ENCODE measurements at regions not wholly inside any gene's neighbourhood (a gene's known extent, or its start where the extent isn't known, plus 50 kb on each side); places are given as distances from the start of the nearest gene placed in this dataset.
"Not testable (repeated sequence)": the region's sequence is repeated elsewhere in the genome, so short reads cannot be mapped to it uniquely, and the experiment has no call there.

DNA sequence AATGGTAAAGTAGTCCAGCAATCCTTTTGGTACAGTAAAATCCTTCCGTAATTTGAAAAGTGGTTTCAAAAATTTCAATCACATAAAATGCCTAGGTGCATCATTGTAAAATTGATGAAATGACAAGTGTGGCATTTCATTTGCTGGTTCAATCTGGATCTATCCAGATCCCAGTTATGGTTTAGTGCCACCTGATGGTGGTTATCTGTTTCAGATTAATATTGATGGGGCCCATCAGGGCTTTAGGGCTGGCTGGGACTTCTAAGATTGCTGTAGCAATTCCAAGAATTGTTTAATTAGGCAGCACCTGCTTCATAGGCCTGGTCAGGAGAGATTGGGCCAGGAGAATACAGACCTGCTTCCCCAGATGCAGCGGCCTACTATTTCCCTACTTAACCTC, 55.5 kb upstream of the PIK3C3 start:
- no peak for DNase-seq (ENCODE audit: extremely low read depth in 1 of 11, low read depth in 9 of 11, low spot score in 4 of 11)

DNA sequence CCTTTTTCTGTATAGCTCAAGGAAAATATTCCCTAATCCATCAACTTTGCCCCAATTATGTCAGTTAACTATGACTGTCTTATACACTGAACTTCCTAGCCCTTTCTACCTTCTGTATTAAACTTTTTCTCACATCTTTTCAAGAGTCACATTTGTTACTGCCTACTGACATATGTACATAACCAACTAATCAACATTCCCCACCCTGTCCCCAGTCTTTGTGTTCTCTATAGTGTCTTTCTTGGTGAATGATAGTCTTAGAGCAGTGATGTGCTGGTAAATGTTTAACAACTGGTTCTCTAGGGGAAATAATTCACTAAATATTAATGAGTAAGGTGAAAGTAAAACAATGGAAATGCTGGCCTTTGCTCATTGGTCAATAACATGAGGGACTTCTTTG, 61.6 kb upstream of the PIK3C3 start:
- DNase-seq (ENCODE audit: extremely low read depth in 1 of 11, low read depth in 9 of 11, low spot score in 4 of 11) = no peak

DNA sequence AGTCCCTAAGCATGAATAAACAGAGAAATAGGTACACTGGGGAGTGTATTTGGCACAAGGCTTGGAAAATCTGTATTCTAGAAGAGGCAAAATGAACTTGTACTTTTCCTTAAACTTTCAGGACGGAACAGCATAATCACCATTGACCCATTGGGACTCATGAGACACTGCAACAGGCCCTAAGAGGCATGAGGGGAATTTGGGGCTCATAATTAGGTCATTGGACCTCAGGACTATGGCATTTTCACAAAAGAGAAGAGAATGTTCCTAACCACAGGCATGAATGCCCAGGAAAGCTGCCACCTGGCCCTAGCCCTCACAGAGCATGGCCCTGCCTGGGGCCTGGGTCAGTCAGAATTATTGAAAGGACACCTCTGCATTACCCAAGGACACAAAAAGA, 67.9 kb upstream of the PIK3C3 start:
- no peak for DNase-seq (ENCODE audit: extremely low read depth in 1 of 11, low read depth in 9 of 11, low spot score in 4 of 11)

DNA sequence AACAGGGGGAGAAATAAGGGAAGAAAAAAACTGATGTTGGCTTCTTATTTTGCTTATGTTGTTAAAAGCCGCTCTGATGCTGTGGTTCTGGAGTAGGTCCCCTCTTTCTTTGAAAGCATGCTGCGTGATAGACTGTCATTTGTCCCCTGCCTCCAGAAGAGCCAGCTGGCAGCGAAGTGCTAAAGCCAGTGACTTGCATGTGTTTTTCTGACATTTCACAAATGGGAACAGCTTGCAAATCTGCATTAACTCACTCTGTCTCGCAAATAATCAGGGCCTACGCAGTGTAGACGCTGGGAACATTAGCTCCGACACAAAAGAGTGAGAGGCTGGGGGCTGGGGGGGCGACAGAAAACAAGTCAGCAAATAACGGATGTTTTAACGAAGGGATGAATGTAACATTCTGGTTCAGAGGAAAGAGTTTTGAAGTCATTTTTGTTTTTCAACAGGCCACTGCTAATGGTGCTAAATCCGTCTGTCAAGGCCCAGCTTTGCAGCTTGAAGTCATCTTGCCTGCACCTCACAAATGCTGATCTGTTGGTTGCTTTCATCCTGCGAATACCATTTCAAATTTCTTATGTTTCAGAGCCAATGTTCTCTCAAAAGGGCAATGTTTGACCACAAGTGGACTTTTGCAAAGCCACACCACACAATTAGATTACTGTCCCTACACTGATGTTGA, 68.8 kb upstream of the PIK3C3 start:
- DNase-seq (ENCODE audit: extremely low read depth in 1 of 11, low read depth in 9 of 11, low spot score in 4 of 11) = no peak

DNA sequence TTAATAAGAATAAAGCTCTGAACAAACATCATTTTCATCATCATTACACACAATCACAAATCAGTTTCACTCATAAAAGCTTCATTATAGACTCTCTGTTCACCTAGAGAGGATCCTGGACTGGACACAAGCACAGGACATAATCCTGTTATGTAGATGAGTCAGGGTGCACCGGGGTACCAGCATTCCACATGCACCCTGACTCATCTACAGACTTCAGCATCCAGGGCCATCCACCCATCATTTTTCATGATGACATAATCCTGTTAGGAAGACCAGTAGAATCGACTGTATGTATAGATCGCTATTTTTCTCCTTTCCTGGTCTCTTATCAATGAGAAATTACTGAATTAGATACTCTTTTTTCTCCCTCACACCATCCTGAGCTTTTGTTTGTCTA, 73.7 kb upstream of the PIK3C3 start:
- DNase-seq (ENCODE audit: extremely low read depth in 1 of 11, low read depth in 9 of 11, low spot score in 4 of 11) = no peak

DNA sequence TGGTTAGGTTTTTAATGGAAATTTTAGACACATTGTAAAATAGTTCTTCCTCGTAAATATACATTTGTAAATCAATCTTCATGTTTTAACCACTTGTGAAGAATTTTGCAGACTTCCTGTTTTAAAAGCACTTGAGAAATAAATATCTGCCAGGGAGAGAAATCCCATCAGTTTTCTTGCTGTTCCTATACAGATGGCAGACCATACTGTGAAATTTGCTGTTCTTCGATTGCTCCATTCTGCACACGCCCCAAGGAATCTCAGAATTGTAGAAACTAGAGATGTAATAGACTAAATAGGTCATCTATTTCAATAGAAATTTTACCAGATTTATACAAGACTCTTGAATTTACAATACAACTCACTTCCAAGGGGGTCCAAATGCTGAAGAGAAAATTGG, 75.8 kb upstream of the PIK3C3 start:
- no peak for DNase-seq (ENCODE audit: extremely low read depth in 1 of 11, low read depth in 9 of 11, low spot score in 4 of 11)

DNA sequence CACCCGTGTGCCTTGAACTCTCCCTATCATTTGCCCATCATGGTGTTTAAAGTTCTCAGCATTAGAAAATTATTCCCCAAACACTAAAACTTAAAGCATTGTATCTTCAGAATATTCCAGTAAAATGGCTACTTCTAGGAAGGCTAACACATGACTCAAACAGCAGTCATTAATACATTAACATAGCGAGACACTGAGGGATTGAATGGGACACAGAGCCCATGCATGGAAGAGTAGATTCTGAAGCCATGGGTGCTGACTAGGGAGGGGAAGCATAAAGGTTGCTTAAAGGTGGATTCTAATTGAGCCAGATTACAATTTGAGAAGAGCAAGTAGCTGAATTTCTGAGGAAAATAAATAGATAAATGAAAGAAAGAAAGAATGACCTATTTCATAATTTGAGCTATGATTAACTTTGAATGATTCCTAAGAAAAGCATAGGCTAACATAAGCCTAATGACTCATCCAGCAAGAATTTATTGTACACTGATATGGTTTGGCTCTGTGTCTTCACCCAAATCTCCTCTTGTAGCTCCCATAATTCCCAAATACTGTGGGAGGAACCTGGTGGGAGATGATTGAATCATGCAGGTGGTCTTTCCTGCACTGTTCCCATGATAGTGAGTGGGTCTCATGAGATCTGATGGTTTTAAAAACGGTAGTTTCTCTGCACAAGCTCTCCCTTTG, 79.8 kb upstream of the PIK3C3 start:
- no peak for DNase-seq (ENCODE audit: extremely low read depth in 1 of 11, low read depth in 9 of 11, low spot score in 4 of 11)

DNA sequence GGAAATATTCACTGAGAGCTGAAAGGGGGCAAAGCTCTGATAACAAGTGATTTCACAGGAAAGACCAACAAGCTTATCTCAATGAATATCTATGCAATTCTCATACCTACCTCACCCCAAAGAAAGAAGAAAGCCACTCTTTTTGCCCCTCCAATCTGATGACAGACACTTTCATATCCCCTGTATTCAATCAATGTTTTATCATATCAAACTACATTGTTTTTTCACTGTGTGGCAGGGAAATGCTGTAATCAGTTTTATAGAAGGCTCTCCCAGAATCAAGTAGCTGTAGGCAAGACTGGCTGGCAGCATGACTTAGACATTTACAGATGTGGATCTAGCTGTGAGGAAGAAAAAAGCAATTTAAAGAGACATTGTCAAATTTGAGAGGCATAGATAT, 81.3 kb upstream of the PIK3C3 start:
- no peak for DNase-seq (ENCODE audit: extremely low read depth in 1 of 11, low read depth in 9 of 11, low spot score in 4 of 11)

DNA sequence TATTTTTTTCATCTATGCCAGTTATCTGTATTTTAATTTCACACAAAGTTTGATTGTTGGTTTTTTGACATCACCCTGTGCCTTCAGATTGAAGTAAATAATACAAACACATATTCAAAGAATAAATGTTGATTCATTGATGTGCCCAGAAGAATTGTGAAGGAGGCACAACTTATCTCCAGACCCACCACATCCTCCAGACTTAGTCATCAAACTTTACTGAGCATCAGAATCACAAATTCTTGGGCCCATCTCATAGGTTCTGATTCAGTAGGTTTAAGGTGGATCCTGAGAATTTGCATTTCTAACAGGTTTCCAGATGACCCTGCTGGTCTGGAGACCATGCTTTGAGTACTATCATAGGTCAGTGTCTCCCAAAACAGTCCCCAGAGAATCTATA, 82.8 kb upstream of the PIK3C3 start:
- DNase-seq (ENCODE audit: extremely low read depth in 1 of 11, low read depth in 9 of 11, low spot score in 4 of 11) = no peak

DNA sequence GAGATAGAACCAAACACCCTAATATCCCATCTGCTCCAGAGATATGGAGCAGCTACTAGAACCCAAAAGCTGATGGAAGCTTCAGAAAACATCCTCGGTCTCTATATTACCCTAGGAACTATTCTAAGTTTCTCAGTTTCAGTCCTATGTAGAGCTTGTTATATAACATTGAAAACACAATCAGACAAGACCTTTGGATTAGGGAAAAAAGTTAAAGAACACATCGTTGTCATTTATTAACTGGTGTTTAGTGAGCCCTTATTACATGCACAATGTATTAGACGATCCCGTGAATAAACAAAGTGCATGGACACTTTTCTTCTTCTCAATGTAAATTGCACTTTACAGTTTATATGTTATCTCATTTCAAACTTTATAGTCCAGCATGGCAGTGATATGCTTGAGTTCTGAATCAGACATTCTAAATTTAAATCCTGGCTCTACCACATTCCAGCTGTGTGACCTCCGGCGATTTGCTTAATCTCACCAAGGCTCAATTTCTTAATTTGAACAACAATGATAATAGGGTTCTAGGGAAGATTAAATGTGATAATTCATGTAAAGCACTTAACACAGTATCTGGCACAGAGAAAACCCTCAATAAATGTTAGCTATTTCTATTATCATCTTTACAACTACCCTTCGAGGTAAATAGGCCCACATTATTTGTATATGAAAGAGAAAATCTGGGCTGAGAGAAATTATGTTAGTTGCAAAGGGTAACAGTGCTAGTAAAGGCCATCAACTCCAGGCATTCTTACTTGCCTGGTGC, 83.6 kb upstream of the PIK3C3 start:
- no peak for DNase-seq (ENCODE audit: extremely low read depth in 1 of 11, low read depth in 9 of 11, low spot score in 4 of 11)

DNA sequence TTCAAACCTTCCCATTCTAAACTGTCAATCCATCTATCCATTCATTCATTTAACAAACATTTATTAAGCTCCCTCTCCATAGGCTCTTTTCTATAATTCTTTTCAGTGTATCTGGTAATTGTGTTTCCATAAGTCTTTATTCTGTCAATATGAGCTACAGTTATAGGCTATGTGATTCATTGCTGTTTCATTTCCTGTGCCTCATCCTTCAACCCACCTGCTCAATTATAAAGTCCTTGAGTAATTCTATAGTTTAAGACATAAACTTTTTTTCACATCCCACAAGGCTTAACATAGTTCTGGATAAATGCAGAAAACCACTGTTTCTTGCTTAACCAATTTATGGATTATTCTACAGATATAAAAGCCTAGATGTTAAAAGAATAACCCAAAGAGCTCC, 84.2 kb upstream of the PIK3C3 start:
- DNase-seq (ENCODE audit: extremely low read depth in 1 of 11, low read depth in 9 of 11, low spot score in 4 of 11) = no peak

DNA sequence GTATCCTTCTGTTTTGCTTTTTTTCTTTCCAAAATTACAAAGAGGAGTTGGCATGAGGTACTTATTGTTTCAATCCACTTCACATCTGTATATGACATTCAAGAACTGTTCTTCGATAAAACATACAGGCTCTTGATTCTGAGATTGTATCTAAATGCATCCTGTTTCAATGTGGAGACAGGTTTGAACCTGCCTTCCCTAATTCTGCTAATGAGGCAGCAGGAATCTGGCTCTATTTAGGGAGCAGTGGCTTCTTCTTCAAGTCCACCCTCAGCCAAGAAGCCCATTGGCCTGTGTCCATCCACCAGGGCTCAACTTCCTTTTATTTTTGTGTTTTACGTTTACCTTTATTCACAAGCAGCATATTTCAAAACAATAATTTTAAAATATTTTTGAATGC, 84.8 kb upstream of the PIK3C3 start:
- DNase-seq (ENCODE audit: extremely low read depth in 1 of 11, low read depth in 9 of 11, low spot score in 4 of 11) = no peak

DNA sequence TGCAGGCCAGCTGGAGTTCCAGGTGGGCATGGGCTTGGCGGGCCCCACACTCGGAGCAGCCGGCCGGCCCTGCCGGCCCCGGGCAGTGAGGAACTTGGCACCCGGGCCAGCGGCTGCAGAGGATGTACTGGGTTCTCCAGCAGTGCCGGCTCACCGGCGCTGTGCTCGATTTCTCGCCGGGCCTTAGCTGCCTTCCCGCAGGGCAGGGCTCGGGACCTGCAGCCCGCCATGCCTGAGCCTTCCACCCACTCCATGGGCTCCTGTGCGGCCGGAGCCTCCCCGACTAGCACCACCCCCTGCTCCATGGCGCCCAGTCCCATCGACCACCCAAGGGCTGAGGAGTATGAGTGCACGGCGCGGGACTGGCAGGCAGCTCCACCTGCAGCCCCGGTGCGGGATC, 89.2 kb upstream of the PIK3C3 start:
- not testable (repeated sequence) for DNase-seq (ENCODE audit: extremely low read depth in 1 of 11, low read depth in 9 of 11, low spot score in 4 of 11)

DNA sequence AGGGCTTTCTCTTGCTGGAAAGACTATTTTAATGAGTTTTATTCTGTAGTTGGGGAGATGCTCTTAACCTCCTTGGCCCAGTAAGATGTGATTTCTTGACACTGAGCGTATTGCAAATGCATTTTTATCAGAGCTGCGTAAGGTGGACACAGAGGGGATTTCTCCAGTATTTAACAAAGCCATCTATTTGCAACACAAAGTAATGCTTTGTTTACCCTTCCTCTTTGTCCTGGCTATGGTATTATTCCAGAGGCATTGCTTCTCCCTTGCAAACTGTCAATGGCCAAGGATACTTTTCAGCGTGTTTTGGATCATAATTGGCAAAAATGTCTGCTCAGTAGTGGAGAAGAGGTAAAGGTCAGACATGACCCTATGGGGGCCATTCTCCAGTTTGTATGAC, 90.8 kb upstream of the PIK3C3 start:
- DNase-seq (ENCODE audit: extremely low read depth in 1 of 11, low read depth in 9 of 11, low spot score in 4 of 11) = no peak

DNA sequence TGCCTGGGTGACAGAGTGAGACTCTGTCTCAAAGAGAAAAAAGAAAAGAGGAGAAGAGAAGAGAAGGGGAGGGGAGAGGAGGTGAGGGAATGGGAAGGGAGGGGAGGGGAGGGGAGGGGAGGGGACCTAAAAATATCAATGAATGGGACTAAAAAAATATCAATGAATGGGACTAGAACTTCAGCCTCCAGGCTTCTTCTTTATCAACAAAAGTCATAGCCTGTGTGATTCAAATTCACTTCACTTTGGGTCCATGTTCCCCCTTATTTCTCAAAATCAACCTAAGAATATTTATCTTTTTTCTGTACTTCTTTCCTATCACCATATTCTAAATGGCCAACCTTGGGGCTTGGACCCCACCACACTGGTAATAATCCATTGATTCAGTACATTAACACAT, 92.1 kb upstream of the PIK3C3 start:
- DNase-seq (ENCODE audit: extremely low read depth in 1 of 11, low read depth in 9 of 11, low spot score in 4 of 11) = no peak

DNA sequence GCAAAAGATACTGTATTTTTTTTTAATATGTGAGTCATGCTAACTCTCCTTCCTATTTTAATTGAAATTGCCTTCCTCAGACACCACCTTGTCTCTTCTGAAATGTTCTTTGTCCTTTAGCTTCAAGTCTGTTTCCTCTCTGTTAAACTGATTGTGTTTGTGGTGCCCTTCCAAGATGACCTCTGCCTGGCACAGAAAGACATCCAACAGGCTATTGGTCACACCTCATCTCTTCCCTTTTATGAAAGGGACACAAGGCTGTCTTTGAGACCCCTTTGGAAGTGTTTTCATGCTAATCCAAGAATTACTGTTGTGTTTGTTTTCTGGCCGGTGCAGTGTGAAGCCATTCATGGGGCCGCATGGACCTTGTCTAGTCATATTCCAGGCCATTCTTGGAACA, 94.0 kb upstream of the PIK3C3 start:
- no peak for DNase-seq (ENCODE audit: extremely low read depth in 1 of 11, low read depth in 9 of 11, low spot score in 4 of 11)

DNA sequence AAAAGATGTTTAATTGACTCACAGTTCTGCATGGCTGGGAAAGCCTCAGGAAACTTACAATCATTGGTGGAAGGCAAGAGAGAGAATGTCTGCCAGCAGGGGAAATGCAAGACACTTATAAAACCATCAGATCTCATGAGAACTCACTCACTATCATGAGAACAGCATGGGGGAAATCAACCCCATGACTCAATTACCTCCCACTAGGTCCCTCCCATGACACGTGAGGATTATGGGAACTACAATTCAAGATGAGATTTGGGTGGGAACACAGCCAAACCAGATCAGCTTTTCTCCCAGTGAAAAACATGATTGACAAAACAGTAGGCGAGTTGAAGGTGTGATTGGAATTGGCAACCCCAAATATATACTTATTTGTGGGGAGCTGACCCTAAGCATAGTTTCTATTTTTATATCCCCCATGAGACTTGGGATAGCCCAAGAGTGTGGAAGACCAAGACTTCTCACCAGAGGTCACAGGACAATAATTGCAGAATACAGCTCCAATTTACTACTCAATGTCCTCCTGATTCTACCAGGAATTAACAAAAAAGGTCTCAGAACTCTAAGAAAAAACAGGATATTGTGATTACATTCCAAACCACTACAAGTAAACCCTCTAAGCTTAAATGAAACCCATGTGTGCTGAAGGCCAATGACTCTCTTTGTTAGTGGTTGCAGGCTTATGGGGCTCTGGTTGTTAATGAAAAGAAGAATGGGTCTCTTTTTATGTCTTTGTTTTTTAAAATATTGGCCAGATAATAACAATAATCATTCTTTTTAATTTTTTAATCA, 96.1 kb upstream of the PIK3C3 start:
- DNase-seq (ENCODE audit: extremely low read depth in 1 of 11, low read depth in 9 of 11, low spot score in 4 of 11) = no peak

DNA sequence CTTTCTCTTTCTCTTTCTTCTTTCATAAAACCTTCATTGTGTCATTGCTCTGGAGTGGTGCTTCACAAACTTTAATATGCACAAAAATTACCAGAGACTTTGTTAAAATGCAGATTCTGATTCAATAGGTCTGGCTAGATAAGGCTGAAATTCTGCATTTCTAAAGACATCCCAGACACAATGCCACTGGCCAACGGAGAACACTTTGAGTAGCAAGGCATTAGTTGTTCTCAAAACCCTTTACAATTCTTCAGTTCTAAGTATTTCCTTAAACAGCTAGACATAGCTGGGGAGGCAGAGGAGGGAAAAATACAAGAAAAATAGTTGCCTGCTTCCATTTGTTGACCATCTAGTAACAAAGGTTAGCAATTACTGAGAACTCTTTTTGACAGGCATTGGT, 101.8 kb upstream of the PIK3C3 start:
- DNase-seq (ENCODE audit: extremely low read depth in 1 of 11, low read depth in 9 of 11, low spot score in 4 of 11) = no peak

DNA sequence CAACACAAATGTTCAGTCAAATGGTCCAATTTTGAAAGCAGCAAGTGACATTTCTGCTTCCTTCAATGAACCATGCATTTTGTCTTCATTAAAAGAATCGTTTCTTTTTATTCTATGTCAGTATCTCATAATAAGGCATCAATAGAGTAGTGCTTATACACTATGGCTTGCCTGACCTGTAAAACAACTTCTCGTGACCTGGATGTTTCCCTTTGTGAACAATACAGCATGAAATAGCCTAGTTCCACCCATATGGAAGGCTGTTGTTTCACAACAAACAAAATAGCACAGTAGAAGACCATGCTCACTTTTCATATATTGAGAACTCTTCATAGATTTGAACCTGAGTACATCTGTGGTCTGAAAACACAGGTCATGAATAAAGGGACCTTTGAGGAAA, 104.3 kb upstream of the PIK3C3 start:
- no peak for DNase-seq (ENCODE audit: extremely low read depth in 1 of 11, low read depth in 9 of 11, low spot score in 4 of 11)

DNA sequence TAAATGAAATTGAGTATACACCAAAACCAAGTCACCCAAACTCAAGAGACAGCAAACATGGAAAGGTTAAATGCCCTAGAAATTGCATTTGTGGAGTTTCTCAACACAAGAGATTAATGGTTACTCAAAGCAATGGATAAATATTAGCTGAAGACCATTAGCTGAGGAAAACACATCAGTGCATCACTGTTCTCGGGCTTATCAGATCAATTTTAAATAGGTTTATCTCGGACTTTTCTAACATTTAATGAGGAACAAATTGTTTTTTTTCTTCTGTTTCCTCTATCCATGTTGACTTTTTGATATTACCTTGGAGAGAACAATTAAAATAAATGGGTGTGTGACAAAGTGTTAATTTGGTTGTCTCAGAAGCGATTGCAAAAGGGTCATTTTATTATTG, 105.4 kb upstream of the PIK3C3 start:
- DNase-seq (ENCODE audit: extremely low read depth in 1 of 11, low read depth in 9 of 11, low spot score in 4 of 11) = no peak
